Psoas muscle (tissue), 7 donors: ENCODE measurements at regions not wholly inside any gene's neighbourhood (a gene's known extent, or its start where the extent isn't known, plus 50 kb on each side); places are given as distances from the start of the nearest gene placed in this dataset.

Experiments
- ATAC-seq, 4 donors: fragments of 200-7000 bp; cut with Tn5 transposase; one replicate each; pipeline ENCODE4 v1.9.1; 2020; ENCODE audit warnings: moderate library complexity in 3 of 4, mild to moderate bottlenecking in 2 of 4
- DNase-seq, 2 donors: peaks; one replicate each; pipeline ENCODE4 v3.0.0-alpha.2; 2020
- H3K27ac ChIP-seq: fragments of 200-600 bp; one replicate; pipeline ENCODE4 v1.8.0; 2022
- H3K27me3 ChIP-seq, 3 donors: fragments of 200-600 bp in 1 of 3; one replicate each; pipeline versions ENCODE4 v1.6.1 to v1.8.0; 2013 to 2022; ENCODE audit warnings: low read length in 2 of 3, mild to moderate bottlenecking in 2 of 3, moderate library complexity in 1 of 3; ENCODE audit not compliant: insufficient read depth in 3 of 3
- H3K36me3 ChIP-seq, 2 donors: fragments of 200-600 bp in 1 of 2; one replicate each; pipeline versions ENCODE4 v1.6.1 to v1.8.0; 2013 to 2022; ENCODE audit warnings: low read depth in 1 of 2, mild to moderate bottlenecking in 1 of 2, moderate library complexity in 1 of 2; ENCODE audit not compliant: insufficient read depth in 1 of 2
- H3K4me1 ChIP-seq: fragments of 200-600 bp; one replicate; pipeline ENCODE4 v1.8.0; 2022
- H3K4me3 ChIP-seq: fragments of 200-600 bp; one replicate; pipeline ENCODE4 v1.8.0; 2022; ENCODE audit warnings: mild to moderate bottlenecking
- H3K9me3 ChIP-seq: fragments of 200-600 bp; one replicate; pipeline ENCODE4 v1.8.0; 2022
- WGBS, 3 donors: extraction: QIAGEN DNeasy Blood & Tissue Kit; methylation state at CpG; one replicate each; pipeline versions ENCODE4 v1.1.6 to v1.1.7; 2013; 5-methylcytosine and 5-hydroxymethylcytosine counted together
- intact Hi-C, 2 donors: fragments of 100-400 bp; cut with DNase I; formaldehyde crosslinking; loops; one replicate each; pipeline versions ENCODE4 v1.11.0 to v1.14.2; 2022
- TF ChIP-seq, protein P1 (sequence below): fragments of 200-600 bp; IDR thresholded peaks from one replicate; pipeline ENCODE4 v1.8.0; 2022; ENCODE audit warnings: antibody characterized with exemption
- donor health status: healthy with polysubstance abuse.
- donor health status: DM: no; HTN: no; CAD: no; lungs with moderate emphysema.
- donor health status: Bipolar disorder and iron deficiency.
- donor health status: healthy.
- donor health status: DM: yes; HTN: yes; CAD: no.
- donor health status: DM: no; HTN: no; CAD: no.
- donor health status: DM: yes; HTN: yes; CAD: no.

DNA sequence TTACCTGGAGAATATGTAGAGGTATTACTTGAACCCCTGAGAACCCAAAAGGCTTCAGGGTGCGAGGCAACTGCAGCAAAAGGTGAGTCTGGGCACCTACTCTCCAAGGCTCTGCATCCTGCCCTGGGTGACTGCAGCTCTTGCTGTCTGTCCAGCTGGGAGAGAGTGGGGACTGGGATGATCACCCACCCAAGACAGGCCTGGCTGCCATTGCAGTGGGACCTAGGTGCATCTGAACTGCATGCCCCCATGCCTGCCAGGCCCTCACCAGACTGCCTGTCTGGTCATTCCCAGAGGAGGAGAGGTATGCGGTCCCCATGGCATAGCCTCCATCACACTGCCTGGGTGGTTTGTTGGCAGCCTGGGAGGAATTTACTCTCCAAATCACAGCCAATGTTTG lies 563.9 kb downstream of the TFAP2A start:
- Histone ChIP-seq H3K27ac (no peak overlapping the region), H3K4me3 (no peak overlapping the region), H3K4me1 (no peaks in the 10 kb centered on the region), H3K36me3 (no peaks in the 10 kb centered on the region), H3K9me3 (peaks cover 33% of the 10 kb centered on the region), H3K27me3 (no peaks in the 10 kb centered on the region)
- intact Hi-C loops: no loop called here
- 49 to 82% (median 50%) methylated on average over 2 of the region's 2 CpGs for WGBS, 3 donors
- no peak for ATAC-seq
- TF ChIP-seq, protein P1, sequence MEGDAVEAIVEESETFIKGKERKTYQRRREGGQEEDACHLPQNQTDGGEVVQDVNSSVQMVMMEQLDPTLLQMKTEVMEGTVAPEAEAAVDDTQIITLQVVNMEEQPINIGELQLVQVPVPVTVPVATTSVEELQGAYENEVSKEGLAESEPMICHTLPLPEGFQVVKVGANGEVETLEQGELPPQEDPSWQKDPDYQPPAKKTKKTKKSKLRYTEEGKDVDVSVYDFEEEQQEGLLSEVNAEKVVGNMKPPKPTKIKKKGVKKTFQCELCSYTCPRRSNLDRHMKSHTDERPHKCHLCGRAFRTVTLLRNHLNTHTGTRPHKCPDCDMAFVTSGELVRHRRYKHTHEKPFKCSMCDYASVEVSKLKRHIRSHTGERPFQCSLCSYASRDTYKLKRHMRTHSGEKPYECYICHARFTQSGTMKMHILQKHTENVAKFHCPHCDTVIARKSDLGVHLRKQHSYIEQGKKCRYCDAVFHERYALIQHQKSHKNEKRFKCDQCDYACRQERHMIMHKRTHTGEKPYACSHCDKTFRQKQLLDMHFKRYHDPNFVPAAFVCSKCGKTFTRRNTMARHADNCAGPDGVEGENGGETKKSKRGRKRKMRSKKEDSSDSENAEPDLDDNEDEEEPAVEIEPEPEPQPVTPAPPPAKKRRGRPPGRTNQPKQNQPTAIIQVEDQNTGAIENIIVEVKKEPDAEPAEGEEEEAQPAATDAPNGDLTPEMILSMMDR: no peak
- no peak for DNase-seq

DNA sequence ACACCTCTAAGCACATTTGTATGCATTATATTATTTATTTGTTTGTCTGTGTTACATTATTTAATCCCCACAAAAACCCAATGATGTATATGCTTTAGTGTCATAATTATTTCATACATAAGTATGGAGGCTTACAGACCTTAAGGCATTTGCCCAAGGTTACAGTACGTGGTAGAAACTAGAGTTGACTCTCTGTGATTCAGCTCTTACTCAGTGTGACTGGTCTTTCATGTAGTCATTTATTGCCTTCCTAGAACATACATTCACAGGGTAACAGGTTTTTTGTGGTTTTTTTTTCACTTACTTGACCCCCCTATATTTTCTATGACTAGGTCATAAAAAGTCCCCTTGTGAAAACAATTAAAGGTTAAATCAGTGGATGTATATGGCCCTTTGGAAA lies 566.8 kb downstream of the TFAP2A start:
- intact Hi-C loops: no loop called here
- peaks cover 31% of the 10 kb centered on the region for H3K9me3 ChIP-seq
- WGBS, 3 donors: 66 to 78% (median 70%) methylated on average over 1 of the region's 1 CpG

DNA sequence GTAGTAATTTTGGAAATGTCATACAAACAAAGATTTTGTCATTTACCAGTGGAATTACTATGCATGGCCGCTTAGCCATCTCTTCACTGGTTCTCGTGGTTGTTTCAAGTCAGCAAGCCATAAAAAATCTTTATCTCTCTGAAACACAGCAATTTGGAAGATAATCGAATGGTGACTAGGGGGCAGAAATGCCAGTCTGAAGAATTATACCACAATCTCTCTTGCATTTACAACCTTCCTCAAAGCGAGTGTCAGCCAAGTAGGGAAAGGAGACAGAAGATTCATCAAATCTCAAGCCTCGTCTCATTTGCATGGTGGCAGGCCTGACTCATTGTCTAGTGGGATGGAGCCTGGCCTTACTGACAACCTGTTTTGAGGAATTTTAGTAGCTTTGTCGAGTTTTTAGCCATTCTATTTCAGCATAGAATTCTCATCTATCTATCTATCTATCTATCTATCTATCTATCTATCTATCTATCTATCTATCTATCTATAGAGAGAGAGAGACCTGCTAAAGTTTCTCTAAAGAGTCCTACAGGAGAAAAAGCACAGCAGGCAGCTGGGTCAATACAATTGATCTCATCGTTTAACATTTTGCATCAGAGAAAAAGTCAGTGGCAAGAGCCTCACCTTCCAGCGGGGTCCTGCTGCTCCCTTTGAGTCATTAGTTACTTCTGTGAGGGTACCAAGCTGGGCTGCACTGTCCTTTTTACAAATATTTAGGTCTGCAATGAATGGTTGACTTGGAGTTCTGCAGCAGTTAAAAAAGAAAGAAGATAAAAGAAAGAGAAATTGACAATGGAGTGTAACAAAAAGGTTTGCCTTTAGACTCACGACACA lies 572.8 kb downstream of the TFAP2A start:
- Histone ChIP-seq H3K4me3 (no peak overlapping the region), H3K4me1 (no peaks in the 10 kb centered on the region), H3K36me3 (no peaks in the 10 kb centered on the region), H3K27me3 (no peaks in the 10 kb centered on the region), H3K27ac (no peak overlapping the region), H3K9me3 (peaks cover 15% of the 10 kb centered on the region)
- intact Hi-C loops: no loop called here
- WGBS, 3 donors: 48 to 55% (median 48%) methylated on average over 9 of the region's 9 CpGs
- no peak for ATAC-seq
- DNase-seq: no peak
- TF ChIP-seq, protein P1: no peak

More for the DNA sequence above, 566.8 kb downstream of the TFAP2A start:
- Histone ChIP-seq H3K36me3 (no peaks in the 10 kb centered on the region), H3K27ac (no peak overlapping the region), H3K4me3 (no peak overlapping the region), H3K27me3 (no peaks in the 10 kb centered on the region), H3K4me1 (no peaks in the 10 kb centered on the region)
- no peak for DNase-seq
- TF ChIP-seq, protein P1: no peak
- ATAC-seq: no peak

DNA sequence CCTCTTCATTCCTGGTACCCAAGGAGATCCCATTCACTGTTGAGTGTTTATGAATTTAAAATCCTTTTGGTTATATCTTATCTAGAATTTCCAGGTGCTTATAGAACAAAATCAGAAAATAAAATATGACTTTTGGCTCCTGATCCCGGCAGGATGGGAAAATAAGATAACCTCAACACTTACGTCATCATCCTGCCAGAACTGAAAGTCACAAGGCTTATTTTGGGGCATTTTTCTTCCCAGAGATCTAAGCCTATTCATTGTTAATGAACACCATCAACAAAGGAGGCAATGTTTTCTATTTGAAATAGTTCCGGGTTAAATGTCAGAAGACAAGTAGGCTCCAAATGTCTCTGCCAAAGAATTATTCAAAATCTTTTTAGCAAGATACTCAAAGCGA lies 580.6 kb downstream of the TFAP2A start:
- H3K4me1 ChIP-seq: no peaks in the 10 kb centered on the region
- H3K4me3 ChIP-seq: no peak overlapping the region
- no peak for DNase-seq
- no peaks in the 10 kb centered on the region for H3K27me3 ChIP-seq
- no peak for ATAC-seq
- no peaks in the 10 kb centered on the region for H3K36me3 ChIP-seq
- intact Hi-C loops: no loop called here
- TF ChIP-seq, protein P1: no peak
- H3K9me3 ChIP-seq: no peaks in the 10 kb centered on the region
- no peak overlapping the region for H3K27ac ChIP-seq
- 63 to 79% (median 63%) methylated on average over 4 of the region's 4 CpGs for WGBS, 3 donors

DNA sequence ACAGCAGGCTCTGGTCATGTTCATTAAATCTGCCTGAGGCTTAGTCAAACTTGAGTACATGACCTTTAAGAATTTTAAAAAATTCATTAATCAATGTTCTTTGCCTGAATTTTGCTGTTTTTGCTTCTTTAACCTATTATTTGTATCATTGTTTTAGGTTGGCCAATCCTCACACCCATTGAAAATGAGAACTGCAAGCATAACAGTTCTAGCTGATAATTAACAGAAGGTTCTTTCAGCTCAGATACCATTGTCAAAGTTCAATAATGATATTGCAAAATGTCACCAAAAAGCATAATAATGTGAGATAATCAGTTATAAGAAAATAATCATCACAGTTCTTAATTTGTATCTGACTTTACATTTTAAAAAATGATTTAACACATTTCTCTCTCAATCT lies 583.1 kb downstream of the TFAP2A start:
- ATAC-seq (no peak), DNase-seq (no peak)
- Histone ChIP-seq H3K4me1 (no peaks in the 10 kb centered on the region), H3K36me3 (no peaks in the 10 kb centered on the region), H3K4me3 (no peak overlapping the region), H3K9me3 (no peaks in the 10 kb centered on the region), H3K27ac (no peak overlapping the region), H3K27me3 (no peaks in the 10 kb centered on the region)
- intact Hi-C loops: no loop called here
- TF ChIP-seq, protein P1: no peak
